ENCODE measurements at regions not wholly inside any gene's neighbourhood (a gene's known extent, or its start where the extent isn't known, plus 50 kb on each side); places are given as distances from the start of the nearest gene placed in this dataset.
"Not testable (repeated sequence)": the region's sequence is repeated elsewhere in the genome, so short reads cannot be mapped to it uniquely, and the experiment has no call there.

GRCh38 chr1:81730881-81731280, 69.9 kb upstream of the ADGRL2 start:
- no peak for DNase-seq
- Histone ChIP-seq H3K27me3 (ENCODE audit: control insufficient read depth in 1 of 2, insufficient read depth in 2 of 2, low read length in 2 of 2) (no peaks in the 10 kb centered on the region), H3K27ac (ENCODE audit: low read depth in 1 of 2, low read length in 2 of 2) (no peak overlapping the region), H3K4me3 (ENCODE audit: low read length) (no peak overlapping the region), H3K9me3 (ENCODE audit: control insufficient read depth in 1 of 2, insufficient read depth in 1 of 2, low read length in 2 of 2) (peaks cover 0 to 4% of the 10 kb centered on the region in 2 experiments), H3K4me1 (ENCODE audit: insufficient read depth, low read length) (no peaks in the 10 kb centered on the region), H3K36me3 (ENCODE audit: insufficient read depth, low read length) (no peaks in the 10 kb centered on the region)
- no peak for ATAC-seq (ENCODE audit: poor library complexity)
- intact Hi-C loops (cut with DNase I, micrococcal nuclease): no loop called here
- ChIA-PET POLR2A (no interaction called here), CTCF (no interaction called here)
- Mint-ChIP-seq H3K36me3 (ENCODE audit: low read depth) (no peaks in the 10 kb centered on the region), H3K4me3 (no peak overlapping the region), H3K27me3 (no peaks in the 10 kb centered on the region), H3K9me3 (no peaks in the 10 kb centered on the region), H3K27ac (no peak overlapping the region), H3K4me1 (ENCODE audit: low read depth) (no peaks in the 10 kb centered on the region)
- no peak for TF ChIP-seq CTCF (IDR thresholded peaks at IDR 0.05)

- H3K9me3 ChIP-seq (ENCODE audit: control insufficient read depth in 1 of 2, insufficient read depth in 1 of 2, low read length in 2 of 2); H3K27ac ChIP-seq (ENCODE audit: low read depth in 1 of 2, low read length in 2 of 2); DNase-seq; H3K27ac Mint-ChIP-seq; H3K4me1 ChIP-seq (ENCODE audit: insufficient read depth, low read length); H3K4me1 Mint-ChIP-seq (ENCODE audit: low read depth); H3K9me3 Mint-ChIP-seq; H3K27me3 ChIP-seq (ENCODE audit: control insufficient read depth in 1 of 2, insufficient read depth in 2 of 2, low read length in 2 of 2); H3K27me3 Mint-ChIP-seq; CTCF ChIA-PET; H3K4me3 ChIP-seq (ENCODE audit: low read length); POLR2A ChIA-PET; intact Hi-C loops (cut with DNase I, micrococcal nuclease); H3K36me3 Mint-ChIP-seq (ENCODE audit: low read depth); ATAC-seq (ENCODE audit: poor library complexity); H3K36me3 ChIP-seq (ENCODE audit: insufficient read depth, low read length); H3K4me3 Mint-ChIP-seq: not testable (repeated sequence)
Observed at GRCh38 chr1:81730299-81730698, 70.4 kb upstream of the ADGRL2 start.

- H3K36me3 ChIP-seq (ENCODE audit: insufficient read depth, low read length): no peaks in the 10 kb centered on the region
- H3K4me3 ChIP-seq (ENCODE audit: low read length): no peak overlapping the region
- no peaks in the 10 kb centered on the region for H3K27me3 ChIP-seq (ENCODE audit: control insufficient read depth in 1 of 2, insufficient read depth in 2 of 2, low read length in 2 of 2)
- intact Hi-C loops (cut with DNase I, micrococcal nuclease): no loop called here
- Mint-ChIP-seq H3K4me1 (ENCODE audit: low read depth) (no peaks in the 10 kb centered on the region), H3K27me3 (no peaks in the 10 kb centered on the region), H3K4me3 (no peak overlapping the region), H3K27ac (no peak overlapping the region), H3K9me3 (no peaks in the 10 kb centered on the region), H3K36me3 (ENCODE audit: low read depth) (no peaks in the 10 kb centered on the region)
- DNase-seq (no peak), ATAC-seq (ENCODE audit: poor library complexity) (no peak)
- ChIA-PET CTCF (no interaction called here), POLR2A (no interaction called here)
- H3K27ac ChIP-seq (ENCODE audit: low read depth in 1 of 2, low read length in 2 of 2): no peak overlapping the region
- H3K4me1 ChIP-seq (ENCODE audit: insufficient read depth, low read length): no peaks in the 10 kb centered on the region
- peaks cover 0 to 3% of the 10 kb centered on the region in 2 experiments for H3K9me3 ChIP-seq (ENCODE audit: control insufficient read depth in 1 of 2, insufficient read depth in 1 of 2, low read length in 2 of 2)
- TF ChIP-seq CTCF (IDR thresholded peaks at IDR 0.05): no peak
Observed at GRCh38 chr1:81729818-81730217, 70.9 kb upstream of the ADGRL2 start.

- intact Hi-C loops (cut with DNase I, micrococcal nuclease): no loop called here
- Mint-ChIP-seq H3K27me3 (no peaks in the 10 kb centered on the region), H3K9me3 (no peaks in the 10 kb centered on the region), H3K36me3 (ENCODE audit: low read depth) (no peaks in the 10 kb centered on the region), H3K4me1 (ENCODE audit: low read depth) (no peaks in the 10 kb centered on the region), H3K4me3 (no peak overlapping the region), H3K27ac (no peak overlapping the region)
- ChIA-PET POLR2A (no interaction called here), CTCF (no interaction called here)
- ATAC-seq (ENCODE audit: poor library complexity) (no peak), DNase-seq (no peak)
- Histone ChIP-seq H3K36me3 (ENCODE audit: insufficient read depth, low read length) (no peaks in the 10 kb centered on the region), H3K4me3 (ENCODE audit: low read length) (no peak overlapping the region), H3K4me1 (ENCODE audit: insufficient read depth, low read length) (no peaks in the 10 kb centered on the region), H3K27ac (ENCODE audit: low read depth in 1 of 2, low read length in 2 of 2) (no peak overlapping the region), H3K27me3 (ENCODE audit: control insufficient read depth in 1 of 2, insufficient read depth in 2 of 2, low read length in 2 of 2) (no peaks in the 10 kb centered on the region), H3K9me3 (ENCODE audit: control insufficient read depth in 1 of 2, insufficient read depth in 1 of 2, low read length in 2 of 2) (peaks cover 0 to 3% of the 10 kb centered on the region in 2 experiments)
- TF ChIP-seq CTCF (IDR thresholded peaks at IDR 0.05): no peak
Observed at GRCh38 chr1:81729239-81729638, 71.5 kb upstream of the ADGRL2 start.
